ENCODE measurements at regions not wholly inside any gene's neighbourhood (a gene's known extent, or its start where the extent isn't known, plus 50 kb on each side); places are given as distances from the start of the nearest gene placed in this dataset.
"Not testable (repeated sequence)": the region's sequence is repeated elsewhere in the genome, so short reads cannot be mapped to it uniquely, and the experiment has no call there.

- no peak for DNase-seq (ENCODE audit: low read depth in 4 of 4, low spot score in 1 of 4)
These were observed 389.5 kb downstream of the TCERG1L start for GRCh38 chr10:130921911-130922440.

GRCh38 chr10:130923596-130923995 lies 387.9 kb downstream of the TCERG1L start:
- no peak for DNase-seq (ENCODE audit: low read depth in 4 of 4, low spot score in 1 of 4)

- DNase-seq (ENCODE audit: low read depth in 4 of 4, low spot score in 1 of 4) = no peak
These were observed 387.2 kb downstream of the TCERG1L start for GRCh38 chr10:130924138-130924819.

- no peak for DNase-seq (ENCODE audit: low read depth in 4 of 4, low spot score in 1 of 4)
These were observed 385.1 kb downstream of the TCERG1L start for GRCh38 chr10:130926442-130926841.

GRCh38 chr10:130927157-130927556 lies 384.4 kb downstream of the TCERG1L start:
- DNase-seq (ENCODE audit: low read depth in 4 of 4, low spot score in 1 of 4) = no peak

GRCh38 chr10:130928306-130928705 lies 383.2 kb downstream of the TCERG1L start:
- no peak for DNase-seq (ENCODE audit: low read depth in 4 of 4, low spot score in 1 of 4)

GRCh38 chr10:130929422-130930325 lies 381.8 kb downstream of the TCERG1L start:
- no peak for DNase-seq (ENCODE audit: low read depth in 4 of 4, low spot score in 1 of 4)

- DNase-seq (ENCODE audit: low read depth in 4 of 4, low spot score in 1 of 4) = no peak
These were observed 380.7 kb downstream of the TCERG1L start for GRCh38 chr10:130930821-130931220.

GRCh38 chr10:130931256-130931655 lies 380.3 kb downstream of the TCERG1L start:
- no peak for DNase-seq (ENCODE audit: low read depth in 4 of 4, low spot score in 1 of 4)

- no peak for DNase-seq (ENCODE audit: low read depth in 4 of 4, low spot score in 1 of 4)
These were observed 379.1 kb downstream of the TCERG1L start for GRCh38 chr10:130932326-130933007.

GRCh38 chr10:130933008-130933390 lies 378.5 kb downstream of the TCERG1L start:
- DNase-seq (ENCODE audit: low read depth in 4 of 4, low spot score in 1 of 4) = no peak

- no peak for DNase-seq (ENCODE audit: low read depth in 4 of 4, low spot score in 1 of 4)
These were observed 377.0 kb downstream of the TCERG1L start for GRCh38 chr10:130934293-130935127.

GRCh38 chr10:130935128-130935439 lies 376.4 kb downstream of the TCERG1L start:
- no peak for DNase-seq (ENCODE audit: low read depth in 4 of 4, low spot score in 1 of 4)

- no peak for DNase-seq (ENCODE audit: low read depth in 4 of 4, low spot score in 1 of 4)
These were observed 375.5 kb downstream of the TCERG1L start for GRCh38 chr10:130935897-130936550.

- DNase-seq (ENCODE audit: low read depth in 4 of 4, low spot score in 1 of 4) = no peak
These were observed 374.7 kb downstream of the TCERG1L start for GRCh38 chr10:130936851-130937250.

- DNase-seq (ENCODE audit: low read depth in 4 of 4, low spot score in 1 of 4) = no peak
These were observed 373.5 kb downstream of the TCERG1L start for GRCh38 chr10:130938051-130938450.

- not testable (repeated sequence) for DNase-seq (ENCODE audit: low read depth in 4 of 4, low spot score in 1 of 4)
These were observed 372.6 kb downstream of the TCERG1L start for GRCh38 chr10:130938891-130939290.

- no peak for DNase-seq (ENCODE audit: low read depth in 4 of 4, low spot score in 1 of 4)
These were observed 369.6 kb downstream of the TCERG1L start for GRCh38 chr10:130941886-130942285.

- DNase-seq (ENCODE audit: low read depth in 4 of 4, low spot score in 1 of 4) = no peak
These were observed 359.4 kb downstream of the TCERG1L start for GRCh38 chr10:130952086-130952485.

GRCh38 chr10:130954326-130954905 lies 357.1 kb downstream of the TCERG1L start:
- DNase-seq (ENCODE audit: low read depth in 4 of 4, low spot score in 1 of 4) = no peak

Data from stimulated activated CD4-positive, alpha-beta T cell treated with anti-CD3 and anti-CD28 coated beads, Interleukin-1b, Interleukin-23, amount 100 ng/mL, for 24 hours (primary cell).